ENCODE measurements at regions not wholly inside any gene's neighbourhood (a gene's known extent, or its start where the extent isn't known, plus 50 kb on each side); places are given as distances from the start of the nearest gene placed in this dataset.
"Not testable (repeated sequence)": the region's sequence is repeated elsewhere in the genome, so short reads cannot be mapped to it uniquely, and the experiment has no call there.

GRCh38 chr12:4190366-4191063 is 83.0 kb upstream of the CCND2 start (continued):
- no peak for TF ChIP-seq USF2 (IDR thresholded peaks at IDR 0.05)
- TF ChIP-seq TP53 (CRISPR knock-in tag; IDR thresholded peaks at IDR 0.05), result no peak
- no peak for TF ChIP-seq SMC3 (IDR thresholded peaks at IDR 0.05)

- 49% methylated on average over 12 of the region's 12 CpGs for WGBS (ENCODE audit: missing lambda C conversion rate)
- Histone ChIP-seq H3K4me2 (no peak overlapping the region), H3K9me3 (no peaks in the 10 kb centered on the region), H3K4me3 (no peak overlapping the region), H3K4me1 (no peaks in the 10 kb centered on the region), H3K27ac (no peak overlapping the region)
- no peak for TF ChIP-seq CEBPB (IDR thresholded peaks at IDR 0.05)
- TF ChIP-seq MAX (IDR thresholded peaks at IDR 0.05), result no peak
- no peak for TF ChIP-seq ESRRA (IDR thresholded peaks at IDR 0.05; ENCODE audit: borderline replicate concordance, low read length)
- no peak for TF ChIP-seq HEYL (CRISPR knock-in tag; IDR thresholded peaks at IDR 0.05)
- no peak for TF ChIP-seq SMC3 (IDR thresholded peaks at IDR 0.05)
- no peak for TF ChIP-seq NFE2L2 (conservative IDR thresholded peaks at IDR 0.05; ENCODE audit: low read length)
- TF ChIP-seq JUN (IDR thresholded peaks at IDR 0.05), result no peak
- no peak for TF ChIP-seq E2F6 (IDR thresholded peaks at IDR 0.05; ENCODE audit: borderline replicate concordance, low read depth)
- no peak for TF ChIP-seq KDM5A (IDR thresholded peaks at IDR 0.05)
- no peak for TF ChIP-seq FOSB (CRISPR knock-in tag; IDR thresholded peaks at IDR 0.05)
- CTCF ChIA-PET, result no interaction called here
- no peak for DNase-seq (ENCODE audit: low read depth in 1 of 2, low spot score in 1 of 2)
- no peak for ATAC-seq
- FAIRE-seq, result no peak
- POLR2A ChIA-PET, result no interaction called here
Observed at GRCh38 chr12:4189721-4190120, 83.8 kb upstream of the CCND2 start.

GRCh38 chr12:4187916-4188315 is 85.6 kb upstream of the CCND2 start:
- Histone ChIP-seq H3K4me3 (no peak overlapping the region), H3K27ac (no peak overlapping the region), H3K4me1 (no peaks in the 10 kb centered on the region), H3K4me2 (no peak overlapping the region), H3K9me3 (no peaks in the 10 kb centered on the region)
- no peak for ATAC-seq
- no peak for FAIRE-seq
- TF ChIP-seq CBX8 (IDR thresholded peaks at IDR 0.05) (no peak), MYC (IDR thresholded peaks at IDR 0.05; ENCODE audit: borderline replicate concordance, low read length) (no peak), GATA3 (IDR thresholded peaks at IDR 0.05; ENCODE audit: borderline replicate concordance) (no peak), CHD2 (IDR thresholded peaks at IDR 0.05; ENCODE audit: low read length, partially characterized antibody) (no peak), MAFK (IDR thresholded peaks at IDR 0.05; ENCODE audit: partially characterized antibody) (no peak), EHMT2 (IDR thresholded peaks at IDR 0.05; ENCODE audit: low read depth) (no peak), ZC3H11A (IDR thresholded peaks at IDR 0.05) (no peak), HEYL (CRISPR knock-in tag; IDR thresholded peaks at IDR 0.05) (no peak), ATOH8 (CRISPR knock-in tag; IDR thresholded peaks at IDR 0.05; ENCODE audit: low read depth) (no peak), HDAC2 (IDR thresholded peaks at IDR 0.05) (no peak), PBX3 (IDR thresholded peaks at IDR 0.05) (no peak), FOSB (CRISPR knock-in tag; IDR thresholded peaks at IDR 0.05) (no peak)
- ChIA-PET CTCF (no interaction called here), POLR2A (no interaction called here)
- no peak for DNase-seq (ENCODE audit: low read depth in 1 of 2, low spot score in 1 of 2)
- WGBS (ENCODE audit: missing lambda C conversion rate), result 3% methylated on average over 4 of the region's 4 CpGs

- H3K9me3 ChIP-seq; ATAC-seq; H3K4me1 ChIP-seq; POLR2A ChIA-PET; FAIRE-seq; DNase-seq (ENCODE audit: low read depth in 1 of 2, low spot score in 1 of 2); CTCF ChIA-PET; H3K4me2 ChIP-seq; H3K27ac ChIP-seq; H3K4me3 ChIP-seq: not testable (repeated sequence)
- WGBS (ENCODE audit: missing lambda C conversion rate), result 2% methylated on average over 3 of the region's 3 CpGs
Observed at GRCh38 chr12:4187315-4187714, 86.2 kb upstream of the CCND2 start.
